ENCODE measurements at regions not wholly inside any gene's neighbourhood (a gene's known extent, or its start where the extent isn't known, plus 50 kb on each side); places are given as distances from the start of the nearest gene placed in this dataset.

GRCh38 chr4:11548597-11549082 is 119.9 kb upstream of the HS3ST1 start:
- DNase-seq = no peak

- DNase-seq = no peak
These were observed 117.9 kb upstream of the HS3ST1 start for GRCh38 chr4:11546391-11547175.

GRCh38 chr4:11545651-11546050 is 117.0 kb upstream of the HS3ST1 start:
- no peak for DNase-seq

- DNase-seq = no peak
These were observed 115.5 kb upstream of the HS3ST1 start for GRCh38 chr4:11544211-11544610.

- DNase-seq = no peak
These were observed 115.0 kb upstream of the HS3ST1 start for GRCh38 chr4:11543706-11544105.

GRCh38 chr4:11542952-11543351 is 114.3 kb upstream of the HS3ST1 start:
- no peak for DNase-seq

- DNase-seq = no peak
These were observed 109.2 kb upstream of the HS3ST1 start for GRCh38 chr4:11537846-11538245.

GRCh38 chr4:11535333-11535732 is 106.6 kb upstream of the HS3ST1 start:
- DNase-seq = no peak

GRCh38 chr4:11534623-11535302 is 106.1 kb upstream of the HS3ST1 start:
- DNase-seq = no peak

GRCh38 chr4:11532138-11532537 is 103.4 kb upstream of the HS3ST1 start:
- no peak for DNase-seq

GRCh38 chr4:11529625-11530201 is 101.0 kb upstream of the HS3ST1 start:
- DNase-seq = no peak

- DNase-seq = no peak
These were observed 96.4 kb upstream of the HS3ST1 start for GRCh38 chr4:11525085-11525484.

GRCh38 chr4:11518754-11519153 is 90.1 kb upstream of the HS3ST1 start:
- no peak for DNase-seq

GRCh38 chr4:11514779-11515419 is 86.2 kb upstream of the HS3ST1 start:
- no peak for DNase-seq

- DNase-seq = no peak
These were observed 85.3 kb upstream of the HS3ST1 start for GRCh38 chr4:11514003-11514402.

GRCh38 chr4:11512871-11513270 is 84.2 kb upstream of the HS3ST1 start:
- no peak for DNase-seq

- no peak for DNase-seq
These were observed 82.6 kb upstream of the HS3ST1 start for GRCh38 chr4:11511321-11511720.

GRCh38 chr4:11507920-11508319 is 79.2 kb upstream of the HS3ST1 start:
- DNase-seq = no peak

GRCh38 chr4:11506194-11506593 is 77.5 kb upstream of the HS3ST1 start:
- DNase-seq = no peak

- DNase-seq = no peak
These were observed 76.7 kb upstream of the HS3ST1 start for GRCh38 chr4:11505221-11505971.

- DNase-seq = no peak
These were observed 74.5 kb upstream of the HS3ST1 start for GRCh38 chr4:11503166-11503565.

- DNase-seq = no peak
These were observed 69.3 kb upstream of the HS3ST1 start for GRCh38 chr4:11497972-11498371.

Measured in hippocampal formation (tissue), 2 donors.